Calu3 (cell line): ENCODE measurements at regions not wholly inside any gene's neighbourhood (a gene's known extent, or its start where the extent isn't known, plus 50 kb on each side); places are given as distances from the start of the nearest gene placed in this dataset.

ENCODE experiments used
- BruUV-seq: library from RNA; stranded (reverse); fragments of 400-500 nt; replicated peaks from 2 replicates; lab custom pipeline; 2021; lab: Mats Ljungman, UMichigan
- CTCF ChIA-PET: fragments of 300-600 bp; sonication (Branson Sonifier 250); formaldehyde crosslinking; loops from one replicate; lab custom pipeline; 2022; ENCODE audit warnings: antibody characterized with exemption; lab: Charles Lee
- DNase-seq: peaks from one replicate; pipeline ENCODE4 v3.0.0; 2022
- H3K27ac Mint-ChIP-seq: one replicate; pipeline ENCODE4 v1.8.0; 2022; ENCODE audit warnings: mixed read lengths; ENCODE audit not compliant: unreplicated experiment
- H3K27me3 Mint-ChIP-seq: one replicate; pipeline ENCODE4 v1.8.0; 2022; ENCODE audit warnings: mixed read lengths; ENCODE audit not compliant: unreplicated experiment
- H3K36me3 Mint-ChIP-seq: one replicate; pipeline ENCODE4 v1.8.0; 2022; ENCODE audit warnings: mild to moderate bottlenecking, moderate library complexity, mixed read lengths; ENCODE audit not compliant: insufficient read depth, unreplicated experiment
- H3K4me1 Mint-ChIP-seq: one replicate; pipeline ENCODE4 v1.8.0; 2022; ENCODE audit warnings: mild to moderate bottlenecking, low read depth, mixed read lengths; ENCODE audit not compliant: unreplicated experiment
- H3K4me3 Mint-ChIP-seq: one replicate; pipeline ENCODE4 v1.8.0; 2022; ENCODE audit warnings: mild to moderate bottlenecking, low read depth, moderate library complexity, mixed read lengths; ENCODE audit not compliant: unreplicated experiment
- H3K9me3 Mint-ChIP-seq: one replicate; pipeline ENCODE4 v1.8.0; 2022; ENCODE audit warnings: low read depth, mixed read lengths; ENCODE audit not compliant: unreplicated experiment
- CTCF ChIP-seq: fragments of 200-600 bp; IDR thresholded peaks from one replicate; pipeline ENCODE4 v1.8.0; 2022; ENCODE audit warnings: antibody characterized with exemption; ENCODE audit not compliant: unreplicated experiment
- intact Hi-C: fragments of 100-400 bp; cut with micrococcal nuclease; formaldehyde crosslinking; loops from one replicate; pipeline ENCODE4 v1.10.0; 2022; ENCODE audit not compliant: unreplicated experiment

GRCh38 chr6:169326067-169326799 lies 72.6 kb upstream of the THBS2 start:
- intact Hi-C loops = loop anchor here (10.0 kb wide), 1 partner anchor 371 kb away; no protein-coding TSS in a partner anchor
- no peaks in the 10 kb centered on the region for H3K36me3 Mint-ChIP-seq
- H3K4me1 Mint-ChIP-seq = no peaks in the 10 kb centered on the region
- H3K4me3 Mint-ChIP-seq = no peak overlapping the region
- no peak overlapping the region for H3K27ac Mint-ChIP-seq
- DNase-seq = peak; percentile 63
- no peak for TF ChIP-seq CTCF
- H3K9me3 Mint-ChIP-seq = peaks cover 9% of the 10 kb centered on the region
- BruUV-seq = no TSS peak
- no peaks in the 10 kb centered on the region for H3K27me3 Mint-ChIP-seq
- CTCF ChIA-PET = interaction anchor here (0.8 kb wide), 1 partner anchor 369 kb away, joined by 3 read pairs; no protein-coding TSS in a partner anchor

- intact Hi-C loops = loop anchor here (10.0 kb wide), 1 partner anchor 370 kb away; no protein-coding TSS in a partner anchor
- Mint-ChIP-seq H3K4me1 (no peaks in the 10 kb centered on the region), H3K9me3 (peaks cover 9% of the 10 kb centered on the region), H3K36me3 (no peaks in the 10 kb centered on the region), H3K27ac (no peak overlapping the region), H3K4me3 (no peak overlapping the region), H3K27me3 (no peaks in the 10 kb centered on the region)
- CTCF ChIA-PET = no interaction called here
- DNase-seq = no peak
- no peak for TF ChIP-seq CTCF
- no TSS peak for BruUV-seq
Measured at GRCh38 chr6:169324656-169325459, 71.2 kb upstream of the THBS2 start.

- no peak for DNase-seq
- TF ChIP-seq CTCF = no peak
- Mint-ChIP-seq H3K4me1 (no peaks in the 10 kb centered on the region), H3K27ac (no peak overlapping the region), H3K27me3 (no peaks in the 10 kb centered on the region), H3K4me3 (no peak overlapping the region), H3K36me3 (no peaks in the 10 kb centered on the region), H3K9me3 (peaks cover 9% of the 10 kb centered on the region)
- BruUV-seq = no TSS peak
- CTCF ChIA-PET = no interaction called here
- intact Hi-C loops = loop anchor here (10.0 kb wide), 1 partner anchor 369 kb away; no protein-coding TSS in a partner anchor
Measured at GRCh38 chr6:169324086-169324485, 70.4 kb upstream of the THBS2 start.

GRCh38 chr6:169323221-169323620 lies 69.6 kb upstream of the THBS2 start:
- Mint-ChIP-seq H3K4me3 (no peak overlapping the region), H3K36me3 (no peaks in the 10 kb centered on the region), H3K27ac (no peak overlapping the region), H3K27me3 (no peaks in the 10 kb centered on the region), H3K9me3 (peaks cover 9% of the 10 kb centered on the region), H3K4me1 (no peaks in the 10 kb centered on the region)
- no TSS peak for BruUV-seq
- intact Hi-C loops = loop anchor here (10.0 kb wide), 1 partner anchor 368 kb away; no protein-coding TSS in a partner anchor
- no peak for TF ChIP-seq CTCF
- CTCF ChIA-PET = no interaction called here
- DNase-seq = no peak
